Heart left ventricle (tissue), 16 donors: ENCODE measurements at regions not wholly inside any gene's neighbourhood (a gene's known extent, or its start where the extent isn't known, plus 50 kb on each side); places are given as distances from the start of the nearest gene placed in this dataset.
"Not testable (repeated sequence)": the region's sequence is repeated elsewhere in the genome, so short reads cannot be mapped to it uniquely, and the experiment has no call there.

ENCODE experiments used
- ATAC-seq, 4 donors: fragments of 200-7000 bp; cut with Tn5 transposase; one replicate each; pipeline ENCODE4 v1.9.1; 2020 to 2022; ENCODE audit warnings: moderate library complexity in 4 of 4, mild to moderate bottlenecking in 3 of 4, moderate number of reproducible peaks in 1 of 4
- DNase-seq, 5 donors: peaks; one replicate each; pipeline ENCODE4 v3.0.0-alpha.2; 2020
- H3K27ac ChIP-seq, 12 donors: fragments of 200-600 bp; sonication (generic) in 4 of 12; one replicate each; pipeline versions ENCODE4 v1.5.0 to v1.8.0; 2016 to 2022; ENCODE audit warnings: mild to moderate bottlenecking in 2 of 12
- H3K27me3 ChIP-seq, 9 donors: fragments of 200-600 bp; sonication (generic) in 2 of 9; one replicate each; pipeline versions ENCODE4 v1.5.1 to v1.8.0; 2016 to 2022; ENCODE audit warnings: mild to moderate bottlenecking in 3 of 9
- H3K36me3 ChIP-seq, 9 donors: fragments of 200-600 bp; sonication (generic) in 2 of 9; one replicate each; pipeline versions ENCODE4 v1.5.0 to v1.8.0; 2018 to 2022; ENCODE audit warnings: mild to moderate bottlenecking in 2 of 9
- H3K4me1 ChIP-seq, 12 donors: fragments of 200-600 bp; sonication (generic) in 4 of 12; one replicate each; pipeline versions ENCODE4 v1.5.0 to v1.8.0; 2016 to 2022; ENCODE audit warnings: mild to moderate bottlenecking in 3 of 12
- H3K4me3 ChIP-seq, 12 donors: fragments of 200-600 bp; sonication (generic) in 4 of 12; one replicate each; pipeline versions ENCODE4 v1.5.0 to v1.8.0; 2017 to 2022; ENCODE audit warnings: mild to moderate bottlenecking in 9 of 12, moderate library complexity in 4 of 12
- H3K9me3 ChIP-seq, 12 donors: fragments of 200-600 bp; sonication (generic) in 4 of 12; one replicate each; pipeline versions ENCODE4 v1.5.0 to v1.8.0; 2016 to 2022; ENCODE audit warnings: mild to moderate bottlenecking in 1 of 12
- POLR2A ChIP-seq, 2 donors: fragments of 450-650 bp; IDR thresholded peaks; one replicate each; pipeline ENCODE4 v1.6.1; 2017; ENCODE audit warnings: antibody characterized with exemption in 2 of 2, mild to moderate bottlenecking in 2 of 2, moderate library complexity in 2 of 2
- WGBS, 4 donors: extraction: QIAGEN DNeasy Blood & Tissue Kit in 2 of 4; methylation state at CpG; one replicate each; pipeline versions ENCODE4 v1.1.5 to v1.1.7; 2013 to 2018; 5-methylcytosine and 5-hydroxymethylcytosine counted together
- intact Hi-C, 10 donors: fragments of 100-400 bp; cut with DNase I; formaldehyde crosslinking; loops; one replicate each; pipeline versions ENCODE4 v1.11.1 to v1.14.2; 2022
- TF ChIP-seq, protein P1 (sequence below), 12 donors: fragments of 200-600 bp; sonication (generic) in 4 of 12; IDR thresholded peaks; one replicate each; pipeline versions ENCODE4 v1.5.0 to v1.8.0; 2018 to 2022; ENCODE audit warnings: antibody characterized with exemption in 12 of 12, mild to moderate bottlenecking in 5 of 12
- donor health status: ischemic (EF 13 %, LVEDD 7.1; RV severe dilation, severe dysfunction).
- donor health status: healthy with polysubstance abuse.
- donor health status: DM: no; HTN: yes; CAD: no.
- donor health status: DM: no; HTN: no; CAD: no.
- donor health status: ischemic (EF 25% LVEDD 6.9; RV normal size, moderate dysfunction).
- donor health status: ischemic (EF 25% LVEDD 5.7; RV mildly dilated, moderate dysfunction).
- donor health status: healthy.
- donor health status: DM: yes; HTN: yes; CAD: no.
- donor health status: ischemic (EF 35%, LVEDD 5.7; RV mildly dilated, moderate dysfunction).
- donor health status: nonischemic (EF 11% LVEDD 7.7; RV severe dilation, severe dysfunction).
- donor health status: DM: yes; HTN: yes; CAD: no.
- donor health status: PGD.
- donor health status: ischemic (EF 29% LVEDD 5.4; RV normal size, mild dysfunction).
- donor health status: nonischemic (EF 23%, LVEDD 6.1; RV moderate dilation, normal function).

DNA sequence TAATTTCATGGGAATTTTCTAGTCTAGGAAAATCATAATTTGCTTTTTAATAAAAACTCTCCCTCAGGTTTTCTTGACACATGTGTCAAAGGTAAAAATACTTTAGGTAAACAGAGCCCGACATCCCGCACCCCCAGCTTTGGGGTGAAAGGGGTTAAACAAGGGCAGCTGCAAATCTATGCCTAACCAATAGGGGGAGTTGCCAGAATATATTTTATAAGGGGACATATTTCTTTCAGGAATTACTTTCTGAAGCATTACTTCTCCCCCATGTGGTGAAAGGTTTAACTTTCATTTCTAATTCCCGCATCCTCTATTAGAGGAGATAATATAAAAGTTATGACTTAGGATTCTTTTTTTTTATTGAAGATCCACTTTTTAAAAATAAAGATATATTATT is 53.9 kb upstream of the HEPH start:
- H3K9me3 ChIP-seq: peaks cover 0 to 3% (median 0%) of the 10 kb centered on the region in 12 donors
- no peak for ATAC-seq
- WGBS, 4 donors: 34 to 55% (median 41%) methylated on average over 3 of the region's 3 CpGs
- H3K27me3 ChIP-seq: peaks cover 0 to 35% (median 0%) of the 10 kb centered on the region in 9 donors
- H3K27ac ChIP-seq: no peak overlapping the region
- TF ChIP-seq POLR2A (IDR thresholded peaks at IDR 0.05): no peak
- TF ChIP-seq, protein P1, sequence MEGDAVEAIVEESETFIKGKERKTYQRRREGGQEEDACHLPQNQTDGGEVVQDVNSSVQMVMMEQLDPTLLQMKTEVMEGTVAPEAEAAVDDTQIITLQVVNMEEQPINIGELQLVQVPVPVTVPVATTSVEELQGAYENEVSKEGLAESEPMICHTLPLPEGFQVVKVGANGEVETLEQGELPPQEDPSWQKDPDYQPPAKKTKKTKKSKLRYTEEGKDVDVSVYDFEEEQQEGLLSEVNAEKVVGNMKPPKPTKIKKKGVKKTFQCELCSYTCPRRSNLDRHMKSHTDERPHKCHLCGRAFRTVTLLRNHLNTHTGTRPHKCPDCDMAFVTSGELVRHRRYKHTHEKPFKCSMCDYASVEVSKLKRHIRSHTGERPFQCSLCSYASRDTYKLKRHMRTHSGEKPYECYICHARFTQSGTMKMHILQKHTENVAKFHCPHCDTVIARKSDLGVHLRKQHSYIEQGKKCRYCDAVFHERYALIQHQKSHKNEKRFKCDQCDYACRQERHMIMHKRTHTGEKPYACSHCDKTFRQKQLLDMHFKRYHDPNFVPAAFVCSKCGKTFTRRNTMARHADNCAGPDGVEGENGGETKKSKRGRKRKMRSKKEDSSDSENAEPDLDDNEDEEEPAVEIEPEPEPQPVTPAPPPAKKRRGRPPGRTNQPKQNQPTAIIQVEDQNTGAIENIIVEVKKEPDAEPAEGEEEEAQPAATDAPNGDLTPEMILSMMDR (IDR thresholded peaks at IDR 0.05): peak; percentile 14 to 67 (median 42)
- intact Hi-C loops: loop anchor here in 2 of 10 donors (10.0 kb wide), 1 partner anchor 525 kb away; no protein-coding TSS in a partner anchor
- no peak overlapping the region for H3K4me3 ChIP-seq
- H3K36me3 ChIP-seq: no peaks in the 10 kb centered on the region
- no peaks in the 10 kb centered on the region for H3K4me1 ChIP-seq
- peak in 1 of 5 donors; percentile 15 for DNase-seq

DNA sequence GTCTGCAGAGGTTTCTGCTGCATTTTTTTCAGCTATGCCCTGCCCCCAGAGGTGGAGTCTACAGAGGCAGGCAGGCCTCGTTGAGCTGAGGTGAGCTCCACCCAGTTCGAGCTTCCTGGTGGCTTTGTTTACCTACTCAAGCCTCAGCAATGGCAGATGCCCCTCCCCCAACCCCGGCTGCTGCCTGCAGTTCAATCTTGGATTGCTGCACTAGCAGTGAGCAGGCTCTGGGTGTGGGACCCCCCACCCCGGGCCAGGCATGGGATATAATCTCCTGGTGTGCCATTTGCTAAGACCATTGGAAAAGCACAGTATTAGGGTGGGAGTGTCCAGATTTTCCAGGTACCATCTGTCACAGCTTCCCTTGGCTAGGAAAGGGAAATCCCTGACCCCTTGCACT is 56.2 kb upstream of the HEPH start:
- DNase-seq, H3K9me3 ChIP-seq, H3K27ac ChIP-seq, ATAC-seq, H3K4me1 ChIP-seq, H3K36me3 ChIP-seq, H3K4me3 ChIP-seq, intact Hi-C loops: not testable (repeated sequence)
- WGBS, 4 donors: 53 to 75% (median 68%) methylated on average over 4 of the region's 4 CpGs
- H3K27me3 ChIP-seq: peaks cover 0 to 24% (median 0%) of the 10 kb centered on the region in 9 donors

DNA sequence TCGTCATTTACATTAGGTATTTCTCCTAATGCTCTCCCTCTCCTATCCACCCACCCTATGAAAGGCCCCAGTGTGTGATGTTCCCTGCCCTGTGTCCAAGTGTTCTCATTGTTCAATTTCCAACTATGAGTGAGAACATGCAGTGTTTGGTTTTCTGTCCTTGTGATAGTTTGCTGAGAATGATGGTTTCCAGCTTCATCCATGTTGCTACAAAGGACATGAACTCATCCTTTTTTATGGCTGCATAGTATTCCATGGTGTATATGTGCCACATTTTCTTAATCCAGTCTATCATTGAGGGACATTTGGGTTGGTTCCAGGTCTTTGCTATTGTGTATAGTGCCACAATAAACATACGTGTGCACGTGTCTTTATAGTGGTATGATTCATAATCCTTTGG is 61.6 kb upstream of the HEPH start:
- WGBS, 4 donors: 65 to 90% (median 77%) methylated on average over 3 of the region's 3 CpGs
- H3K9me3 ChIP-seq, H3K36me3 ChIP-seq, DNase-seq, intact Hi-C loops, H3K4me3 ChIP-seq, H3K4me1 ChIP-seq, ATAC-seq, H3K27me3 ChIP-seq, H3K27ac ChIP-seq: not testable (repeated sequence)

DNA sequence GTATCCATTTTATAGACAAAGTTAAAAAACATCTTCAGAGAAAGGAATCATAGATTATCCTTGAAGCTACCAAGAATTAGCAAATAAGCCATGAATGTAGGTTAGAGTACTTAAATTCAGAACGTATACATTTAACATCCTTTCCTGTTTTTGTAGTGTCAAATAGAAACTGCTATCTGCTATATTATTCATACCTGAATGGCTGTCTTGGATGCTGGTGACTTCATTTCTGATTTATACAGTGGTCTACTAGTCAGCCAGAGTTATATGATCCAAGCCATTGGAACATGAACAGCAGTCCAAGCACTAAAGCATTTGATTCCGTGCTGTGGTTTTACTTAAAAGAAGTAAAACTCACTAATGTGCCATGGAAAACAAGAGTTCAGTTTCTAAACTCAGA is 58.3 kb upstream of the VSIG4 start:
- 75 to 89% (median 88%) methylated on average over 2 of the region's 2 CpGs for WGBS, 4 donors
- no peaks in the 10 kb centered on the region for H3K4me1 ChIP-seq
- no peak for ATAC-seq

DNA sequence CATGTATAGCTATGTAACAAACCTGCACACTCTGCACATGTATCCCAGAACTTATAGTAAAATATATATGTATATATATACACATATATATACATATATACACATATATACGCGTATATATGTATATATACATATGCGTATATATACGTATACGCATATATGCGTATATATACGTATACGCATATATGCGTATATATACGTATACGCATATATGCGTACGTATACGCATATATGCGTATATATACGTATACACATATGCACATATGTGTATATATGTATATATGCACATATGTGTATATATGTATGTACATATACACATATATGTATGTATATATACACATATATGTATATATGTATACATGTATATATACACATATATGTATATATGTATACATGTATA is 57.1 kb upstream of the VSIG4 start:
- WGBS, 4 donors: 81 to 96% (median 91%) methylated on average over 16 of the region's 16 CpGs
- DNase-seq, ATAC-seq, H3K27ac ChIP-seq, H3K4me3 ChIP-seq, H3K36me3 ChIP-seq, H3K4me1 ChIP-seq, intact Hi-C loops: not testable (repeated sequence)
- Histone ChIP-seq H3K9me3 (peaks cover 0 to 12% (median 0%) of the 10 kb centered on the region in 12 donors), H3K27me3 (peaks cover 0 to 25% (median 0%) of the 10 kb centered on the region in 9 donors)

More for the DNA sequence above, 58.3 kb upstream of the VSIG4 start:
- Histone ChIP-seq H3K4me3 (no peak overlapping the region), H3K36me3 (no peaks in the 10 kb centered on the region), H3K27ac (no peak overlapping the region), H3K9me3 (peaks cover 0 to 12% (median 0%) of the 10 kb centered on the region in 12 donors), H3K27me3 (peaks cover 0 to 13% (median 0%) of the 10 kb centered on the region in 9 donors)
- intact Hi-C loops: no loop called here
- DNase-seq: no peak
- TF ChIP-seq, protein P1 (IDR thresholded peaks at IDR 0.05): no peak
- TF ChIP-seq POLR2A (IDR thresholded peaks at IDR 0.05): no peak

DNA sequence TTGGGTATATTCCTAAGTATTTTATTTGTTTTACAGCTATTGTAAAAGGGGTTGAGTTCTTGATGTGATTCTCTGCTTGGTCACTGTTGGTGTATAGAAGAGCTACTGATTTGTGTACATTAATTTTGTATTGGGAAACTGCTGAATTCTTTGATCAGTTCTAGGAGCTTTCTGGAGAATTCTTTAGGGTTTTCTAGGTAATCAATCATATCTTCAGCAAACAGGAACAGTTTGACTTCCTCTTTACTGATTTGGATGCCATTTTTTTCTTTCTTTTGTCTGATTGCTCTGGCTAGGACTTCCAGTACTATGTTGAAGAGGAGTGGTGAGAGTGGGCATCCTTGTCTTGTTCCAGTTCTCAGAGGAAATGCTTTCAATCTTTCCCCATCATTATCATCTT is 50.1 kb upstream of the VSIG4 start:
- DNase-seq, H3K4me3 ChIP-seq, ATAC-seq, H3K36me3 ChIP-seq, intact Hi-C loops, H3K27ac ChIP-seq, H3K4me1 ChIP-seq: not testable (repeated sequence)
- Histone ChIP-seq H3K27me3 (peaks cover 0 to 56% (median 0%) of the 10 kb centered on the region in 9 donors), H3K9me3 (peaks cover 0 to 15% (median 0%) of the 10 kb centered on the region in 12 donors)
